Stimulated activated CD4-positive, alpha-beta T cell treated with anti-CD3 and anti-CD28 coated beads, Interleukin-12 subunit alpha, Interleukin-12 subunit beta, amount 100 ng/mL, for 48 hours (primary cell): ENCODE measurements at regions not wholly inside any gene's neighbourhood (a gene's known extent, or its start where the extent isn't known, plus 50 kb on each side); places are given as distances from the start of the nearest gene placed in this dataset.

Experiments
- DNase-seq, 3 donors: peaks; one replicate each; pipeline ENCODE4 v3.0.0-alpha.2; 2020; ENCODE audit warnings: low read depth in 2 of 3, low spot score in 1 of 3

- DNase-seq, result no peak
Measured at GRCh38 chr15:98139337-98139736, 178.8 kb downstream of the ARRDC4 start.

GRCh38 chr15:98142572-98142971 lies 182.1 kb downstream of the ARRDC4 start:
- no peak for DNase-seq

- no peak for DNase-seq
Measured at GRCh38 chr15:98143116-98143515, 182.6 kb downstream of the ARRDC4 start.

GRCh38 chr15:98144388-98144787 lies 183.9 kb downstream of the ARRDC4 start:
- no peak for DNase-seq

GRCh38 chr15:98146031-98146820 lies 185.7 kb downstream of the ARRDC4 start:
- no peak for DNase-seq

- no peak for DNase-seq
Measured at GRCh38 chr15:98147415-98147814, 186.9 kb downstream of the ARRDC4 start.

- DNase-seq, result no peak
Measured at GRCh38 chr15:98150084-98150483, 189.6 kb downstream of the ARRDC4 start.

GRCh38 chr15:98150536-98150935 lies 190.0 kb downstream of the ARRDC4 start:
- DNase-seq, result no peak

- no peak for DNase-seq
Measured at GRCh38 chr15:98151096-98151495, 190.6 kb downstream of the ARRDC4 start.

- no peak for DNase-seq
Measured at GRCh38 chr15:98152156-98152555, 191.7 kb downstream of the ARRDC4 start.

- DNase-seq, result no peak
Measured at GRCh38 chr15:98154863-98155262, 194.4 kb downstream of the ARRDC4 start.

GRCh38 chr15:98155356-98155755 lies 194.9 kb downstream of the ARRDC4 start:
- no peak for DNase-seq

GRCh38 chr15:98160236-98160635 lies 199.7 kb downstream of the ARRDC4 start:
- peak in 2 of 3 donors; percentile 2 to 9 for DNase-seq

GRCh38 chr15:98163319-98164045 lies 203.0 kb downstream of the ARRDC4 start:
- DNase-seq, result no peak

GRCh38 chr15:98164571-98164970 lies 204.1 kb downstream of the ARRDC4 start:
- DNase-seq, result no peak

GRCh38 chr15:98164986-98165385 lies 204.5 kb downstream of the ARRDC4 start:
- DNase-seq, result no peak

- DNase-seq, result no peak
Measured at GRCh38 chr15:98167722-98168268, 207.3 kb downstream of the ARRDC4 start.

- DNase-seq, result no peak
Measured at GRCh38 chr15:98169551-98169950, 209.0 kb downstream of the ARRDC4 start.

- no peak for DNase-seq
Measured at GRCh38 chr15:98174286-98174685, 213.8 kb downstream of the ARRDC4 start.

- DNase-seq, result no peak
Measured at GRCh38 chr15:98174841-98175240, 214.3 kb downstream of the ARRDC4 start.

- DNase-seq, result peak in 1 of 3 donors; percentile 27
Measured at GRCh38 chr15:98177966-98178592, 217.6 kb downstream of the ARRDC4 start.

- no peak for DNase-seq
Measured at GRCh38 chr15:98178861-98179260, 218.4 kb downstream of the ARRDC4 start.
